Heart left ventricle (tissue), 16 donors: ENCODE measurements at regions not wholly inside any gene's neighbourhood (a gene's known extent, or its start where the extent isn't known, plus 50 kb on each side); places are given as distances from the start of the nearest gene placed in this dataset.
A peak's percentile ranks its signal among the peaks of the same experiment; 100 is the strongest.

Source experiments
- ATAC-seq, 4 donors: fragments of 200-7000 bp; cut with Tn5 transposase; one replicate each; pipeline ENCODE4 v1.9.1; 2020 to 2022; ENCODE audit warnings: moderate library complexity in 4 of 4, mild to moderate bottlenecking in 3 of 4, moderate number of reproducible peaks in 1 of 4
- DNase-seq, 5 donors: peaks; one replicate each; pipeline ENCODE4 v3.0.0-alpha.2; 2020
- H3K27ac ChIP-seq, 12 donors: fragments of 200-600 bp; sonication (generic) in 4 of 12; one replicate each; pipeline versions ENCODE4 v1.5.0 to v1.8.0; 2016 to 2022; ENCODE audit warnings: mild to moderate bottlenecking in 2 of 12
- H3K27me3 ChIP-seq, 9 donors: fragments of 200-600 bp; sonication (generic) in 2 of 9; one replicate each; pipeline versions ENCODE4 v1.5.1 to v1.8.0; 2016 to 2022; ENCODE audit warnings: mild to moderate bottlenecking in 3 of 9
- H3K36me3 ChIP-seq, 9 donors: fragments of 200-600 bp; sonication (generic) in 2 of 9; one replicate each; pipeline versions ENCODE4 v1.5.0 to v1.8.0; 2018 to 2022; ENCODE audit warnings: mild to moderate bottlenecking in 2 of 9
- H3K4me1 ChIP-seq, 12 donors: fragments of 200-600 bp; sonication (generic) in 4 of 12; one replicate each; pipeline versions ENCODE4 v1.5.0 to v1.8.0; 2016 to 2022; ENCODE audit warnings: mild to moderate bottlenecking in 3 of 12
- H3K4me3 ChIP-seq, 12 donors: fragments of 200-600 bp; sonication (generic) in 4 of 12; one replicate each; pipeline versions ENCODE4 v1.5.0 to v1.8.0; 2017 to 2022; ENCODE audit warnings: mild to moderate bottlenecking in 9 of 12, moderate library complexity in 4 of 12
- H3K9me3 ChIP-seq, 12 donors: fragments of 200-600 bp; sonication (generic) in 4 of 12; one replicate each; pipeline versions ENCODE4 v1.5.0 to v1.8.0; 2016 to 2022; ENCODE audit warnings: mild to moderate bottlenecking in 1 of 12
- CTCF ChIP-seq, 12 donors: fragments of 200-600 bp; sonication (generic) in 4 of 12; IDR thresholded peaks; one replicate each; pipeline versions ENCODE4 v1.5.0 to v1.8.0; 2018 to 2022; ENCODE audit warnings: antibody characterized with exemption in 12 of 12, mild to moderate bottlenecking in 5 of 12
- POLR2A ChIP-seq, 2 donors: fragments of 450-650 bp; IDR thresholded peaks; one replicate each; pipeline ENCODE4 v1.6.1; 2017; ENCODE audit warnings: antibody characterized with exemption in 2 of 2, mild to moderate bottlenecking in 2 of 2, moderate library complexity in 2 of 2
- WGBS, 4 donors: extraction: QIAGEN DNeasy Blood & Tissue Kit in 2 of 4; methylation state at CpG; one replicate each; pipeline versions ENCODE4 v1.1.5 to v1.1.7; 2013 to 2018; 5-methylcytosine and 5-hydroxymethylcytosine counted together
- intact Hi-C, 10 donors: fragments of 100-400 bp; cut with DNase I; formaldehyde crosslinking; loops; one replicate each; pipeline versions ENCODE4 v1.11.1 to v1.14.2; 2022
- donor health status: ischemic (EF 13 %, LVEDD 7.1; RV severe dilation, severe dysfunction).
- donor health status: healthy with polysubstance abuse.
- donor health status: DM: no; HTN: yes; CAD: no.
- donor health status: DM: no; HTN: no; CAD: no.
- donor health status: ischemic (EF 25% LVEDD 6.9; RV normal size, moderate dysfunction).
- donor health status: ischemic (EF 25% LVEDD 5.7; RV mildly dilated, moderate dysfunction).
- donor health status: healthy.
- donor health status: DM: yes; HTN: yes; CAD: no.
- donor health status: ischemic (EF 35%, LVEDD 5.7; RV mildly dilated, moderate dysfunction).
- donor health status: nonischemic (EF 11% LVEDD 7.7; RV severe dilation, severe dysfunction).
- donor health status: DM: yes; HTN: yes; CAD: no.
- donor health status: PGD.
- donor health status: ischemic (EF 29% LVEDD 5.4; RV normal size, mild dysfunction).
- donor health status: nonischemic (EF 23%, LVEDD 6.1; RV moderate dilation, normal function).

DNA sequence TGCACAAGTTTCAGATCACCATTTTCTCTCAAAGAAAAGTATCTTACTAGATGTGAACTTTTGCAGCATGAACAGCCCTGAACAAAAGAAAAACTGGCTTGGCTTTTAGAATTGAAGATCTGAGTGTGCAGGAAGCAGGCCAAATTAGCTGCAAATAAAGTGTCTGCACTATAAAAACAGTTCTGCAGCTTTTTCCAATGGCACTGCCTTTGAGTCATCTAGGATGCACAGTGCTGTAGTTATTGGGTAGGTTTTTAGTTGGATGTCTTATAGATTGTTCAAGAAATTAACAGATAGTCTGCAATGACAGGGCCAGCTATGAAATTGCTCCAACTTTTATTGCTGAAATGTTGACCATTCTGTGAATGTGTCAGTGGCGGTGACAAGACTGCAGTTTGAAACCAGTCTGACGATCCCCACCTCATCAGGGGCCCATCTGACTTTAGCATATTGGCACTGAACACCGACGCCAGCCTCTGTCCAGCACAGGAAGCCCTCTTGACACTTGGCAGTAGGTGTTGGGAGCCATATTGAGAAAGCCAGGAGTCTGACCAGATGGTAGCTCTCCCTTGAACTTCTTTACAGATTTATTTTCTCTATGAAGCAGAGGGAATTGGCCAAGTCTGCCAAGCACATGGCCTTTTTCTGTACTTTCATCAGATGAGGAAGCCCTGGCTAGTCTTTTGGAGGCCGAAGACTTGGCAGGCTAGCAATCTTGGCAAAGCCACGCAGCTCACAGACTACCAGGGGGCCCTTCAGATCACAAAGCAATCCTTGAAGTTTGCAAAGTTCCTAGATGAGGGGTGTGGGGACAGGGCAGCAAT, 490.6 kb downstream of the NEBL start:
- peak in 1 of 4 donors; percentile 20 for ATAC-seq

GRCh38 chr10:20405761-20406160, 491.4 kb downstream of the NEBL start:
- intact Hi-C loops, result no loop called here
- Histone ChIP-seq H3K9me3 (no peaks in the 10 kb centered on the region), H3K4me1 (peaks cover 0 to 3% (median 0%) of the 10 kb centered on the region in 12 donors), H3K36me3 (no peaks in the 10 kb centered on the region), H3K4me3 (no peak overlapping the region), H3K27me3 (no peaks in the 10 kb centered on the region), H3K27ac (no peak overlapping the region)
- no peak for TF ChIP-seq CTCF (IDR thresholded peaks at IDR 0.05)
- TF ChIP-seq POLR2A (IDR thresholded peaks at IDR 0.05), result no peak
- 65 to 74% (median 72%) methylated on average over 4 of the region's 4 CpGs for WGBS, 4 donors
- no peak for DNase-seq
- no peak for ATAC-seq

More for the DNA sequence above, 490.6 kb downstream of the NEBL start:
- Histone ChIP-seq H3K27me3 (no peaks in the 10 kb centered on the region), H3K27ac (no peak overlapping the region), H3K4me1 (peaks cover 0 to 3% (median 0%) of the 10 kb centered on the region in 12 donors), H3K4me3 (no peak overlapping the region), H3K9me3 (no peaks in the 10 kb centered on the region), H3K36me3 (no peaks in the 10 kb centered on the region)
- TF ChIP-seq CTCF (IDR thresholded peaks at IDR 0.05), result no peak
- no peak for TF ChIP-seq POLR2A (IDR thresholded peaks at IDR 0.05)
- intact Hi-C loops, result no loop called here
- no peak for DNase-seq
- WGBS, 4 donors, result 52 to 76% (median 69%) methylated on average over 6 of the region's 6 CpGs

GRCh38 chr10:20405050-20405449, 492.1 kb downstream of the NEBL start:
- TF ChIP-seq CTCF (IDR thresholded peaks at IDR 0.05), result no peak
- DNase-seq (no peak), ATAC-seq (no peak)
- WGBS, 4 donors, result 73 to 89% (median 84%) methylated on average over 1 to 2 of the region's 2 CpGs
- Histone ChIP-seq H3K9me3 (no peaks in the 10 kb centered on the region), H3K4me1 (peaks cover 0 to 3% (median 0%) of the 10 kb centered on the region in 12 donors), H3K27ac (no peak overlapping the region), H3K27me3 (no peaks in the 10 kb centered on the region), H3K36me3 (no peaks in the 10 kb centered on the region), H3K4me3 (no peak overlapping the region)
- intact Hi-C loops, result no loop called here

DNA sequence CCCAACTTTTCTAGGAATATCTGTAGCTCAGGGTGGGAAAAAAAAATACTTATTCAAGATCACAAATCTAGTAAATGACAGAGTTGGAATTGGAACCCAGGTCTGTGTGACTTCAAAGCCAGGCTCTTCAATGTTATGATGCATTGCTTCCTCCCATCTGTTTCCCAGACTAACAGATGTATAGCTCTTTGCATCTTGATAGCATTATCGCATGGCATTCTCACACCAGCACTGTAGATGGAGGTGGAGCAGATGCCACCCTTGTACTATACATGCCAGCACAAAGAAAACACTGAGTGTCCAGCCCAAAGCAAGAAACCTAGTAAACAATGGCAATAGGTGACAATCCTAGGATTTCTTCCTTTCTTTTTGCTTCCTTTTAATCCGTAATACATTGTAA, 497.3 kb downstream of the NEBL start:
- Histone ChIP-seq H3K4me1 (no peaks in the 10 kb centered on the region), H3K9me3 (no peaks in the 10 kb centered on the region), H3K27ac (no peak overlapping the region), H3K36me3 (no peaks in the 10 kb centered on the region), H3K4me3 (no peak overlapping the region), H3K27me3 (no peaks in the 10 kb centered on the region)
- 74 to 91% (median 88%) methylated on average over 2 of the region's 2 CpGs for WGBS, 4 donors
- DNase-seq (no peak), ATAC-seq (no peak)
- intact Hi-C loops, result no loop called here
- TF ChIP-seq POLR2A (IDR thresholded peaks at IDR 0.05) (no peak), CTCF (IDR thresholded peaks at IDR 0.05) (no peak)
